C4-2B (cell line): ENCODE measurements at regions not wholly inside any gene's neighbourhood (a gene's known extent, or its start where the extent isn't known, plus 50 kb on each side); places are given as distances from the start of the nearest gene placed in this dataset.

ENCODE experiments used
- ZFX ChIP-seq: fragments of 450-650 bp; IDR thresholded peaks from 2 replicates; pipeline ENCODE4 v1.6.1; 2017
- TF ChIP-seq, protein P1 (sequence below): fragments of 450-650 bp; conservative IDR thresholded peaks from 2 replicates; pipeline ENCODE4 v1.5.1; 2017; ENCODE audit warnings: mild to moderate bottlenecking

DNA sequence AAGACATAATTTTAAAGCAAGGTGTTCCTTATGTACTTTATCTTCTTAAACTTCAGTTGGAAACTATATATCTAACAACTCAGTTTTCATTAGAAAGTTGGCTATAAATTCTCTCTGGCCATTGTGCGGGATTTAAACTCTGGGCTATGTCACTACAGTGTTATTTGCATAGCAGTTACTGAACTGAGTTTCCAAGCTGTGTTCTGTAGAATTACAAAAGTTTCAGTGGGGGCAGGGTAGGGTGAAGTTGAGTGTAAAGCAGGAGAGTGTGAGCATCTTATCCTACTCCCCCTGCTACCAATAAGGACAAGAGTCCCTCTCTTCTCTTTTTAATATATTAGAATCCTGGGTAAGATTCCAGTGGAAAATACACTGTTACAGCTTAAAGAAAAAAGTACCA, 254.5 kb upstream of the SLITRK2 start:
- TF ChIP-seq, protein P1, sequence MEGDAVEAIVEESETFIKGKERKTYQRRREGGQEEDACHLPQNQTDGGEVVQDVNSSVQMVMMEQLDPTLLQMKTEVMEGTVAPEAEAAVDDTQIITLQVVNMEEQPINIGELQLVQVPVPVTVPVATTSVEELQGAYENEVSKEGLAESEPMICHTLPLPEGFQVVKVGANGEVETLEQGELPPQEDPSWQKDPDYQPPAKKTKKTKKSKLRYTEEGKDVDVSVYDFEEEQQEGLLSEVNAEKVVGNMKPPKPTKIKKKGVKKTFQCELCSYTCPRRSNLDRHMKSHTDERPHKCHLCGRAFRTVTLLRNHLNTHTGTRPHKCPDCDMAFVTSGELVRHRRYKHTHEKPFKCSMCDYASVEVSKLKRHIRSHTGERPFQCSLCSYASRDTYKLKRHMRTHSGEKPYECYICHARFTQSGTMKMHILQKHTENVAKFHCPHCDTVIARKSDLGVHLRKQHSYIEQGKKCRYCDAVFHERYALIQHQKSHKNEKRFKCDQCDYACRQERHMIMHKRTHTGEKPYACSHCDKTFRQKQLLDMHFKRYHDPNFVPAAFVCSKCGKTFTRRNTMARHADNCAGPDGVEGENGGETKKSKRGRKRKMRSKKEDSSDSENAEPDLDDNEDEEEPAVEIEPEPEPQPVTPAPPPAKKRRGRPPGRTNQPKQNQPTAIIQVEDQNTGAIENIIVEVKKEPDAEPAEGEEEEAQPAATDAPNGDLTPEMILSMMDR = no peak
- no peak for TF ChIP-seq ZFX
